HG03439 (cell line): ENCODE measurements at regions not wholly inside any gene's neighbourhood (a gene's known extent, or its start where the extent isn't known, plus 50 kb on each side); places are given as distances from the start of the nearest gene placed in this dataset.
"Not testable (repeated sequence)": the region's sequence is repeated elsewhere in the genome, so short reads cannot be mapped to it uniquely, and the experiment has no call there.

Experiments used
- ATAC-seq: cut with Tn5 transposase; IDR thresholded peaks from one replicate; pipeline ENCODE4 v1.9.1; 2021; ENCODE audit warnings: mild to moderate bottlenecking, moderate library complexity; ENCODE audit not compliant: unreplicated experiment

DNA sequence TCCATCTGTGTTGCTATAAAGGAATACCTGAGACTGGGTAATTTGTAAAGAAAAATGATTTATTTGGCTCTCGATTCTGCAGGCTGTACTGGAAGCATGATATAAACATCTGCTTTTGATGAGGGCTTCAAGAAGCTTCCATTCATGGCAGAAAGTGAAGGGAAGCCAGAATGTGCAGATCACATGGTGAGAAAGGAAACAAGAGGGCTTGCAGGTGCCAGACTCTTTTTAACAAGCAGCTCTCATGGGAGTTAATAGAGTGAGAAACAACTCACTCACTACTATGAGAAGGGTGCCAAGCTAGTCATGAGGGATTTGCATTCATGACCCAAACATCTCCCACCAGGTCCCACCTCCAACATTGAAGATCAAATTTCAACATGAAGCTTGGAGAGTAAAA lies 247.2 kb downstream of the ZIC4 start:
- ATAC-seq, result no peak

DNA sequence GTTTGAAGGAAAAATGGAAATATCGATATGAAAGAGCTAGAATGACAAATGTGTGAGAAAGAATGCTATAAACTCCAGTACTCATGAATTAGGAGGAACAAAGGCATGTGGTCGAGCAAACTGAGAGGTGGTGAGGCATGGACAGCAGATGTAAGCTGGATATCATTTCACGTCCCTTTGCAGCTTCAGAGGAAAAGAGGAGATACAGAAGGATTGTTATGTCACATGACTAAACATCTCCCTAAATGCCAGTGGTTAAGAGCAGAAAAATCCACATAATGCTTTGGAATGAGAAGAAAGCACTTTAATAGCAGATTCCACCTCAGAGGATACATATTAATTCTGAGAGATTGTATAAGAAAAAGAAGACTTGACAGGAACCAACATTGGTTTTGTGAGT lies 248.7 kb downstream of the ZIC4 start:
- ATAC-seq, result no peak

DNA sequence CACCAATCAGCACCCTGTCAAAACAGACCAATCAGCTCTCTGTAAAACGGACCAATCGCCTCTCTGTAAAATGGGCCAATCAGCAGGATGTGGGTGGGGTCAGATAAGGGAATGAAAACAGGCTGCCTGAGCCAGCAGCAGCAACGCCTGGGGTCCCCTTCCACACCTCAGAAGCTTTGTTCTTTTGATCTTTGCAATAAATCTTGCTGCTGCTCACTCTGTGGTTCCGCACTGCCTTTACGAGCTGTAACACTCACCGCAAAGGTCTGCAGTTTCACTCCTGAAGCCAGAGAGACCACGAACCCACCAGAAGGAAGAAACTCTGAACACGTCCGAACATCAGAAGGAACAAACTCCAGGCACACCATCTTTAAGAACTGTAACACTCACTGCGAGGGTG lies 251.4 kb downstream of the ZIC4 start:
- ATAC-seq, result not testable (repeated sequence)

DNA sequence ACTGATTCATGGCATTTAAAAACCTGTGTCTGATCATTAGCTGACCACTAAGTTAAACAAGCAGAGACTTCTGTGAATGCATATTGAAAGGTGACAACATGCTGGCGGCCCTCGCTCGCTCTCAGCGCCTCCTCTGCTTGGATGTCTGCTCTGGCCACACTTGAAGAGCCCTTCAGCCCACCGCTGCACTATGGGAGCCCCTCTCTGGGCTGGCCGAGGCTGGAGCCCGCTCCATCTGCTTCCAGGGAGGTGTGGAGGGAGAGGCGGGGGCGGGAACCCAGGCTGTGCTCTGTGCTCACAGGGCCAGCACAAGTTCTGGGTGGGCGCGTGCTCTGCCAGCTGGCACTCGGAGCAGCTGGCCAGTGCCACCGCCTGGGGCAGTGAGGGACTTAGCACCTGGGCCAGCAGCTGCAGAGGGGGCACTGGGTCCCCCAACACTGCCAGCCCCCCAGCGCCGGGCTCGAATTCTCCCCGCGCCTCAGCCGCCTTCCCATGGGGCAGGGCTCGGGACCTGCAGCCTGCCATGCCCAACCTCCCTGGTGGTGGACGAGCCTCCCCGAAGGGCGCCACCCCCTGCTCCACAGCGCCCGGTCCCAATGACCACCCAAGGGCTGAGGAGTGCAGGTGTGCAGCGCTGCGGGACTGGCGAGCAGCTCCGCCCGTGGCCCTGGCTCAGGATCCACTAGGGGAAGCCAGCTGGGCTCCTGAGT lies 252.4 kb downstream of the ZIC4 start:
- no peak for ATAC-seq

DNA sequence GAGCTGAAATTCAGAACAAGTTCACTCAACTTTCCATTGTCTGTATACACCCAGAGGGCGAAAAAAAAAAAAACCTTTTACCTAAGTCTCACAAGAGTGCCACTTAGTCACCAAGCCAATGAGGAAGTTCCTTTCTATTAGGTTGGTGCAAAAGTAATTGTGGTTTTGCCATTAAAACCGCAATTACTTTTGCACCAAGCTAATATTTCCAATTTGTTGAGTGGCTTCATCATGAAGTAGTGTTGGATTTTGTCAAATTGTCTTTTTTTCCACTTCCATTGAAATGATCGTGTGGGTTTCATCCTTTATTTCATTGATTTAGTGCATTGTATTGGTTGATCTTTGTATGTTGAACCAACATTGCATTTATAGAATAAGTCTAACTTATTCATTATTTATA lies 253.9 kb downstream of the ZIC4 start:
- no peak for ATAC-seq

DNA sequence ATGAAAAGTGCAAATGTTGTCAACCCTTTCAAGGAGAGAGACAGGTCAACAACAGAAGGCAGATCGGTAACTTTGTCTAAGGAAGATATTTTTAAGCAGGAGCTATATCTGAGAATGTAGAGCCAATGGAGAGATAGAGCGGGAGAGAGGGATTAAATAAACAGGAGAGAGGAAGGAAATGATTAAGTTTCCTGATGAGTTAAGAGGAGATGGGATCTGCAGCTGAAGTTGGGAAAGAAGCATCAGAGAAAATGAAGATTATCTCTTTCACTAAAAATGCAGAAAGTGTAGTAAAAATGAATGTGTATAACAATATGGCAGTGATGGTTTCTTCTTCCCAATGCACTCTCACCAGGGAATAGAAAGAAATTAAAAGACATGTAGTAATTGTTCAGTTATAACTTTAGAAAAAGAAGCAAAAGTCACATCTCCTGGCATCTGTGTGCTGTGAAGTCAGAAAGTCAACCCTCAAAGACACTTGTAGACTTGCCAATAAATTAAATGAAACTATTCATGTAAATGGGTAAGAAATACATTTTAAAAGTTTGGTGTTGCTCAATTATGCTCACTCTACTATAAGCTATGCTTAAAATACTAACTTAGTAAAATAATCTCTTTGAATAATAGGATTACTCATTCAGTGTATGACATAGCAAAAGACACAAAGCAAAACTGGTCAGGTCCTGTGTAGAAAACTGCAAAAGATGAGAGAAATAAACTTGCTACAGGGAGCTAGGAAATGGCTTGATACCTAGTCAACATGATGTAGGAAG lies 264.6 kb downstream of the ZIC4 start:
- no peak for ATAC-seq

DNA sequence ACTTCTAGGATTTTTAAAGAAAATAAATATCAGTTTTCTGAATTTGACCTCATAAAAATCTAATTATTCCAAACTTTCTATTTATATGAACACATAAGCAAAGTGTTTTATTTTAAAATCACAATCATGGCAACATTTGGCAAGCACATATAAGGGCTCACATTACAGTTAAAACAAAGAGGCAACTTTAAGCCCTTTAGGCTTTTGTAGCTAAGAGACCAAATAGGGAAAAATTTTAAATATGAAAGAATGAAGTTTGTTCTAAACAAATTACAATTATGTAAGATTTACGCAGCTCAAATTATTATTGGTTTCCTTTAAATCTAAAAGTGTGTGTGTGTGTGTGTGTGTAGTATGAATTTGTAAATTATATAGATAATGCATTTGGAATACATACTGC lies 267.0 kb downstream of the ZIC4 start:
- ATAC-seq, result no peak

DNA sequence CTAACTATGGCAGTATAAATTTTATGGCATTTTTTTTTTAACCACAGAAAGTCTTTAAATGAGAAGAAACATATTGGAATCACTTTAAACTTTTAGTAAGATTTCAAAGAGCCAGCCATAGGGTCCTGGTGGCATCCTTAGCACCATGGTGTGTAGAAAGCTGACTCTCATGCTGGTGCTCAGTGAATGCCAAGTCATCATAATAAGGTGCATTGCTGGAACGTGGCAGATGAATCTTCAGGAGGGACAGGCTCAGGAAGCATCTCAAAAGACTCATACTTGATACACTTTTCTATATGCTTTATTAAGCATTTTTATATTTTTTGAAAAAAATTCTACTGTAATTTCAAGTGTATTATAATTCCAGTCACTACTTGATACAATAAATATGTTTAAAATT lies 274.2 kb downstream of the ZIC4 start:
- no peak for ATAC-seq

DNA sequence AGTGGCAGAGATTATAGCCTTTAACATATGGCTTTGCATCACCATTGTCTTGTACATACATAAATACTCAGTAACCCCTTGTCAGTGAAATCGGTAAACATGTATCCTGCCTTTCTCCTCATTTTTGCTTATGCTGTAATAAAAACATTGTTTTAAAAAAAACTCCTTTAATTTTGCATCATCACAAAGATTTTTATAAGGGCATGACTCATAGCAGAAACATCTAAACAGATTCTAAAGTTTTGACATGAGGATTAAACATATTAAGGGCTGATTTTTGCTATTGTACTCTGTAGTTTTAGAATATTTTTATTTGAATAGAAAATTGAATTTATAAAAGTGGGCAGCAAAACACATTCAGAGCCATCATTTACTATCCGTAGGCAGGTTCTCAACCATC lies 275.9 kb downstream of the ZIC4 start:
- no peak for ATAC-seq

DNA sequence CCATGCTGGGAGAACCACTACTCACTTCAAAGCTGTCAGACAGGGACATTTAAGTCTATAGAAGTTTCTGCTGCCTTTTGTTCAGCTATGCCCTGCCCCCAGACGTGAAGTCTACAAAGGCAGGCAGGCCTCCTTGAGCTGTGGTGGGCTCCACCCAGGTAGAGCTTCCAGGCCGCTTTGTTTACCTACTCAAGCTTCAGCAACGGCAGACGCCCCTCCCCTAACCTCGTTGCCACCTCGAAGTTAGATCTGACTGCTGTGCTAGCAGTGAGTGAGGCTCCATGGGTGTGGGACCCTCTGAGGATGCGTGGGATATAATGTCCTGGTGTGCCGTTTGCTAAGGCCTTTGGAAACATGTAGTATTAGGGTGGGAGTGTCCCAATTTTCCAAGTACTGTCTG lies 276.7 kb downstream of the ZIC4 start:
- ATAC-seq, result no peak

DNA sequence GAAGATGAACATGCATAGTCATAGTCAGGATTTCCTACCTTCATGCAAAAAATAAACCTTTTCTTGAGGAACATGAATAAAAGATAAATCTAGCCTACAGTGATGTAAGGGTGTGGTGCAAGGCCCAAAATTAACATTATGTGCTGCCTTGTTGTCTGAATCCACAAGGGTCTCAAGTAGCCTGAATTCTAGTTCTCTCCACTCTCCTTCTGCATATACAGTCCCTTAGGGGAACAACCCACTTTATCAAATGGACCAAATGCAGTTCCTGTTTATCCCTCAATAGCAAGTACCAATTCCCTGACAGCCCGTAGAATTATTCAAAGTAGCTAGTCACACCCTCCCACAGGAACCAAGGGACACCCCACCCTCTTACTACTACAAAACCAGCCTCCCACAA lies 284.0 kb downstream of the ZIC4 start:
- ATAC-seq, result no peak

DNA sequence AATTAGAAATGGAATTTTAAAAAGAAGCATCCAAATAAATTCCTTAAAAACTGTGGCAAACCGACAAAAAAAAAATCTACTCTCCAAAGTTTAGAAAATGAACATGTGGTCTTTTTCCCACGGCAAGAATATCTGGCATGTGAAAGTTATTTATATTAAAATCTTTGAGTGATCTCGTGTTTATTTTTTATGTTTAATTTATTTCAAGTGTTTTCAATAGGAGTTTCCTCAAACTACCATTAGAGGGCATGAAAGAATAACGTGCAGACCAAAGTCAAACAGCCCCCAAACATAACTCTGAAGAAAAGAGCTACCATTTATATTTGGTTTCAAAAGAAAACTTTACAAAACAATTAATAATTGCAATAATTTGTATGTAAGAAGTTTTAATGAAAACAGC lies 286.4 kb downstream of the ZIC4 start:
- no peak for ATAC-seq

DNA sequence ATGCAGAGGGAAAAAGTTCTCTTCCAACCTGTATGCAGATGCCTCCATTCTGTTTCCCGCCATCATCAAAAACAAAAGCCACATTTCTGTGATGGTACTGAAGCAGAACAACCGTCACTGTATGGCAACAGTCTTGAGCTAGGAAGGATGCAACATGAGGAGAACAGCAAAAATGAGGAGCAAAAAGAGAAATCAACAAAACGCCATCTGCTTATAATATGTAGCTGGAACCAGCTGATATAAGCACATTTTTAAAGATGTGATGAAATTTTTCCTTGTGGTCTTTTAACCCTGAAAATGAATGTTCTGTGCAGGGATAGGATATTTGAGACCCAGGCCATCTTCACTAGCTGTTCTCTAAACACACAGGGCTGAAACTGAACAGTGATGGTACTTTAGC lies 287.0 kb downstream of the ZIC4 start:
- ATAC-seq, result no peak

DNA sequence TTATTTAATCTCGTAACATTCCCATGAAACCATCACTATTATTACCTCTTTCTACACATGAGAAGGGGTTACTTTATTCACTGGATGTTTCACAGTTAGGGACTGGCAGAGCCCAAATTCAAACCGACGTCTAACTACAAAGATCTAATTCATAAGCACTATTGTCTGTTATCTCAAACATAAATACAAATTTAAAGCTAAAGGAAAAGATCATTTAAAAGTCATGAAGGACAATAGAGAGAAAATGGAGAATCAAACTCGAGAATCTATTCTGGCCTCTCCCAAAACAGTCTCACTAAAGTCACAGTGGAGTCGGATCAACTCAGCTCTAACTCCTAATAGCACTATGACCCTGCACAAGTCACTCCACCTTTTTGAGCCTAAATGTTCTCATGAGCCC lies 287.7 kb downstream of the ZIC4 start:
- no peak for ATAC-seq

DNA sequence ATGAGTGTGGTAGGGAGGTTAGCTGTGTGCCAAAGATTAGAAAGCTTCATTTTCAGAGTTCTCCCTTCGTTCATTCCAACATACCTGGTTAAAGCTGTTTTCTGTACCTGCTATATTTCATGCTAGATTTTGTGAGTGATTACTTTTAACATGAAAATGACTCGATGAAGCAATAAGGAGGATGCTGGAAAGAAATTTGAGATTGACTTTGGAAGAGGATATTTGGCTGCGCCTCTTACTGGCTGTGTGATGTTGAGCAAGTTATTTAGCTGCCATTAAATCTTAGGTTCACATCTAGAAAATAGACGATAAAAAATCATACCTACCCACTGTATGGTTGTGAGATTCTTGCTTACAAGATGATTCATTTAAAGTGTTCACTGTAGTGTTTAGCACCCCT lies 288.7 kb downstream of the ZIC4 start:
- ATAC-seq, result no peak

DNA sequence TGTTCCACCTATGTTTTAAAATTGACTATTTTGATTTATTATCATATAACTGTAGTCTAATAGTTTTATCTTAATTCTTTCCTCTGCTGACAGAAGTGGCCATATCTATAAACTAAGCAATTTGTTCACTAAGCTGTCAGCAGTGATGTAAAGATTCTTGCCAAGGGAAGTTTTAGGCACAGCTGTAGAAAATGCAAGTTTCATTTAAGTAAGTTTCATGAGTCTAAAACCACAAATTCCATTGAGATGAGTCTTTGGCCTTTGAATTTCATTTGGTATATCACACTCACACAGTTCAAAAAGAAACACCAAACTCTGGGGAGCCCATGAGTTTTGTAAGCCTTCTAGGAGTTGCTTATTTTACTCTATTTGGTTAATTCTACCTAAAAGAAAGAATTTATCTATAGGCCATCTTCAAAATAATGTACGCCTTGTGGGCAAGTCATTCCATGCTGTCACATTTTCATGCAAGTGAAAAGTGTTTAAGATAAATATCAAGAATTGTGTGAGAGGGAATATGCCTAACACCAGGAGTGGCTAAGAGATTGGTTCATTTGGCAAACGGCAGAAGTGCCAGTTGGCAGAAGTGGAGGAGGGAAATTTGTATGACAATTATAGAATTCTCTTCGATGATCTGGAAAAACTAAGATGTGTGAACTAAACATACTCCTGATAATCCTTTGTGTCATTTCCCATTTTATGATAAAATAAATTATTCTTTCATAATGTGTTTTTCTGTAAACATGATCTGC lies 292.9 kb downstream of the ZIC4 start:
- ATAC-seq, result no peak

DNA sequence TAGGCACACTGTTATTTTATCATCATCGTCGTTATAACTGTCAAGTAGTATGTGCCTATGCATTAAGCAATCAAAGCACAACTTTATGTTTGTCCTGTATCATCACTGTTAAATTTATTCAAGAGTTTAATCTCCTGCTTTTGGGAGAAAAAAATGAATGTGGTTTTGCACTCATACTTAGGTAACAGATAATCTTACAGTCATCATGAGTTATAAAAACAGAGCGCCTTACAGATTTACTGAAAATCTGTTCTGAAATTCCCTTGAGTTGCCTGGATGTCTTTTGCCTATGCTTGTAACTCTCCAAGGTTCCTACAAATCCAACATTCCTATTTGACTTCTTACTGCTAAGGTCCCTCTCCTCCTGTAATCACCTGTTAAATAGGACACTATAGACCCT lies 307.3 kb downstream of the ZIC4 start:
- ATAC-seq, result no peak

DNA sequence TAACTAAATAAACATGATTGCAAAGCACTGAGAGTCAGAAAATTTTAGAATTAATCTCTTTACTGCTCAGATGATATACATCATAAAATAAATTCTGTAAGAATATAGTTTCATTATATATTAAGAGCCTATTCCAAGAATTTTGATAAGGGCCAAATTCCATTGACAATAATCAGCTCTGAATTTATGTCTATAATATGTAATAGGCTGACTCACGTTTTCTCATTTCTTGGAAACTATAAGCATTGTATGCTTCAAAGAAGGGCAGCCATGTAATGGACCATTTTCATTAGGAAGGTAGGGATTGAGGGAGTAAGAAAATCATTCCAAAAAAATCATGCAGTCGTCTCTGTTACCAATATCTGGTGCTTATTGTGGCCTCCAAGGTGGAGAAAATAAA lies 315.9 kb downstream of the ZIC4 start:
- no peak for ATAC-seq

DNA sequence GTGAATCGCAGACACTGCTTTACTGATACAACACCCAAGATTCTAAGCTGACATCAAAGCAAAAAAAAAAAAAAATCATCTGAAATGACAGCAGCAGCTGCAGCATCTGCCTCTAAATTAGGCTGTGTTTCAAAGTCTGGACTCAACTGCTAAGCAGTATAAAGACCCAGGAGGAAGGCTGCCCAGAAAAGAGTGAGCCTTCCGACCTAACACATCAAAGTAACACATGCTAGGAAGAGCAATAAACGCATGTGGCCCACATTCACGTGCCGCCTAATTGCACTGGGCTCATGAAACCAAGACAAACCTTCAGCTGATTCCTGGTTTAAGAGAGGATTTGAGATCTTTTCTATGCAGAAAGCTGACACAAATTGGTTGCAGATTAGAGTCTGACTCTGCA lies 317.1 kb downstream of the ZIC4 start:
- ATAC-seq, result no peak

DNA sequence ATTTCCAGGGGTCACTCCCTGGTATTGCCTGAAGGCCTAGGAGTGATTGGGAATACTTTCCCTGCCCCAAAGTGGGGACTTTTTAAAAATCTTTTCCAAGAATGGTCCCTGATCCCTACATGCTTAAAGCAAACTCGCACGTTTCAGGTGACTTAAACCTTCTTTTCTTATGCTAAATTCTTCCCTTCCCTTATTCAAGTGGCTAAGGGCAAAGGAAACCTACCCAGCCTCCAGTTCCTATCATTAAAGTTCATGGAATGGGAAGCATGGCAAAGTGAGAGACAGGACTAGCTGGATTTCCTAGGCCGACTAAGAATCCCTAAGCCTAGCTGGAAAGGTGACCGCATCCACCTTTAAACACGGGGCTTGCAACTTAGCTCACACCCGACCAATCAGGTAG lies 346.8 kb downstream of the ZIC4 start:
- not testable (repeated sequence) for ATAC-seq

DNA sequence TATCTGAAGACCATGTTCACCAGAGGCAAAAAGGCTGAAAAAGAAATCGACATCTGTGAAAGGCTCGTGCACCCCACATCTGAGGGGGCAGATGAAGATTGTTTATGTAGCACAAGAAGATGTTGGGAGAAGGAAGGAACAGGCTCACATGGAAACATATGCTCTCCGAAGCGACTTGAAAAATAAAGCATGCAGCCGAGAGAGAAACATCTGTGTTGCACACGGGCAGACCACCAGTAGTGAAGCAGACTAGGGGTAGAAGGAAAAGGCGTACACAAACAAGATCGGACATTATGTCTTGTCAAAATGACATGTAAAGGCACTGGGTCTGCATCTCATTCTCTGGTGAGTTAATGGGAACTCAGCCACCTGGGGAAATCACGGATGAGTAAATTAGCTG lies 356.5 kb downstream of the ZIC4 start:
- ATAC-seq, result no peak

DNA sequence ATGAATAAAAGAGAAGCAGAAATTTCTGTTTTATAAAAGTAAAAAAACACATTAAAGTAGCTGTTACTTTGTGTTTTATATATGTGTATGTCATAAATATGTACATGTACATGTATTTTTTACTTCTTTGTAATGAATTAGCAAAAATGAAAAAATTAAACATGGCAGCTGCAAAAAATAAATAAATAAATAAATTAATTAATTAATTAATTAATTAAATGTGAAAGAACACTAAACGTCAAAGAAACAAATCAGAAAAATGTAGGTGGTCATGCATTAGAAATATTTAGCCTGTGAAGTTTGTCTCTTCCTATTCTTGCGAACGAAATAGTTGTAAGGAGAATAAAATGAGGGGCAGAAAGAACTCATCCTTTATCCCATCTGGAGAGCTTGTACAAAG lies 357.0 kb downstream of the ZIC4 start:
- no peak for ATAC-seq
